ENCODE measurements at regions not wholly inside any gene's neighbourhood (a gene's known extent, or its start where the extent isn't known, plus 50 kb on each side); places are given as distances from the start of the nearest gene placed in this dataset.
"Not testable (repeated sequence)": the region's sequence is repeated elsewhere in the genome, so short reads cannot be mapped to it uniquely, and the experiment has no call there.

GRCh38 chr7:91729046-91729445 is 151.5 kb downstream of the MTERF1 start:
- H3K27ac ChIP-seq (ENCODE audit: low read length); H3K4me2 ChIP-seq (ENCODE audit: low read length); H3K9ac ChIP-seq (ENCODE audit: low read length); H3K4me3 ChIP-seq (ENCODE audit: low read length); H3K9me3 ChIP-seq (ENCODE audit: low read length); H3K36me3 ChIP-seq (ENCODE audit: insufficient read depth, low read length); H4K20me1 ChIP-seq (ENCODE audit: insufficient read depth); H2AFZ ChIP-seq (ENCODE audit: low read depth, low read length); H3K27me3 ChIP-seq (ENCODE audit: insufficient read depth, low read depth, low read length); H3K9me2 ChIP-seq (ENCODE audit: insufficient read depth, low read length); H3K79me2 ChIP-seq (replicated peaks; ENCODE audit: insufficient read depth, low read length); H3F3A ChIP-seq (ENCODE audit: insufficient read depth, low read length, poor library complexity, severe bottlenecking): not testable (repeated sequence)

- TF ChIP-seq MXI1 (conservative IDR thresholded peaks at IDR 0.05; ENCODE audit: poor library complexity, severe bottlenecking) = no peak
- TF ChIP-seq TAF1 (IDR thresholded peaks at IDR 0.05; ENCODE audit: low read depth) = no peak
- TF ChIP-seq POLR2AphosphoS5 (IDR thresholded peaks at IDR 0.05) = no peak
- no peak for TF ChIP-seq SMC3 (conservative IDR thresholded peaks at IDR 0.05; ENCODE audit: poor library complexity)
- TF ChIP-seq EP300 (conservative IDR thresholded peaks at IDR 0.05; ENCODE audit: poor library complexity, severe bottlenecking) = no peak
- no peak for TF ChIP-seq EZH2 (IDR thresholded peaks at IDR 0.05; ENCODE audit: borderline replicate concordance, insufficient read depth, low read length, poor library complexity, severe bottlenecking)
- TF ChIP-seq RAD21 (conservative IDR thresholded peaks at IDR 0.05) = no peak
- Histone ChIP-seq H3K27me3 (ENCODE audit: insufficient read depth, low read depth, low read length) (no peaks in the 10 kb centered on the region), H3K4me2 (ENCODE audit: low read length) (no peak overlapping the region), H3K9me3 (ENCODE audit: low read length) (no peaks in the 10 kb centered on the region), H3K27ac (ENCODE audit: low read length) (no peak overlapping the region), H2AFZ (ENCODE audit: low read depth, low read length) (no peak overlapping the region), H3K4me3 (ENCODE audit: low read length) (no peak overlapping the region), H3K36me3 (ENCODE audit: insufficient read depth, low read length) (no peaks in the 10 kb centered on the region), H3K9me2 (ENCODE audit: insufficient read depth, low read length) (no peaks in the 10 kb centered on the region), H4K20me1 (ENCODE audit: insufficient read depth) (no peaks in the 10 kb centered on the region), H3K79me2 (replicated peaks; ENCODE audit: insufficient read depth, low read length) (no peaks in the 10 kb centered on the region), H3K9ac (ENCODE audit: low read length) (no peak overlapping the region), H3F3A (ENCODE audit: insufficient read depth, low read length, poor library complexity, severe bottlenecking) (no peaks in the 10 kb centered on the region)
Observed at GRCh38 chr7:91731976-91732375, 148.5 kb downstream of the MTERF1 start.

- no peaks in the 10 kb centered on the region for H3K36me3 ChIP-seq (ENCODE audit: insufficient read depth, low read length)
- H3K79me2 ChIP-seq (replicated peaks; ENCODE audit: insufficient read depth, low read length) = no peaks in the 10 kb centered on the region
- H3K9me3 ChIP-seq (ENCODE audit: low read length) = no peaks in the 10 kb centered on the region
- no peak overlapping the region for H3K9ac ChIP-seq (ENCODE audit: low read length)
- H4K20me1 ChIP-seq (ENCODE audit: insufficient read depth) = no peaks in the 10 kb centered on the region
- no peak overlapping the region for H3K27ac ChIP-seq (ENCODE audit: low read length)
- H3F3A ChIP-seq (ENCODE audit: insufficient read depth, low read length, poor library complexity, severe bottlenecking) = no peaks in the 10 kb centered on the region
- no peak overlapping the region for H3K4me2 ChIP-seq (ENCODE audit: low read length)
- TF ChIP-seq REST (IDR thresholded peaks at IDR 0.05; ENCODE audit: borderline replicate concordance) (no peak), POLR2AphosphoS5 (IDR thresholded peaks at IDR 0.05) (no peak), EZH2 (IDR thresholded peaks at IDR 0.05; ENCODE audit: borderline replicate concordance, insufficient read depth, low read length, poor library complexity, severe bottlenecking) (no peak), EP300 (conservative IDR thresholded peaks at IDR 0.05; ENCODE audit: poor library complexity, severe bottlenecking) (no peak), RAD21 (conservative IDR thresholded peaks at IDR 0.05) (no peak), CTCF (IDR thresholded peaks at IDR 0.05; ENCODE audit: poor library complexity, severe bottlenecking) (no peak), TAF1 (IDR thresholded peaks at IDR 0.05; ENCODE audit: low read depth) (no peak), SMC3 (conservative IDR thresholded peaks at IDR 0.05; ENCODE audit: poor library complexity) (no peak), MXI1 (conservative IDR thresholded peaks at IDR 0.05; ENCODE audit: poor library complexity, severe bottlenecking) (no peak)
- H3K4me3 ChIP-seq (ENCODE audit: low read length) = no peak overlapping the region
- no peak overlapping the region for H2AFZ ChIP-seq (ENCODE audit: low read depth, low read length)
- H3K27me3 ChIP-seq (ENCODE audit: insufficient read depth, low read depth, low read length) = no peaks in the 10 kb centered on the region
- no peaks in the 10 kb centered on the region for H3K9me2 ChIP-seq (ENCODE audit: insufficient read depth, low read length)
Observed at GRCh38 chr7:91749418-91749817, 131.1 kb downstream of the MTERF1 start.

Measured in neural cell (in vitro differentiated cells).